Endothelial cell of hepatic sinusoid (primary cell): ENCODE measurements at regions not wholly inside any gene's neighbourhood (a gene's known extent, or its start where the extent isn't known, plus 50 kb on each side); places are given as distances from the start of the nearest gene placed in this dataset.

Experiments used
- in situ Hi-C: cut with HindIII; loops from 2 replicates; pipeline ENCODE4 v1.10.0; 2017; ENCODE audit warnings: low sequenced_read_pairs

- in situ Hi-C loops: no loop called here
Observed at GRCh38 chr1:162970021-162970420, 99.1 kb upstream of the RGS4 start.

GRCh38 chr1:162966613-162967012, 102.5 kb upstream of the RGS4 start:
- in situ Hi-C loops: no loop called here

- in situ Hi-C loops: no loop called here
Observed at GRCh38 chr1:162964901-162965300, 103.9 kb upstream of the CCDC190 start.

GRCh38 chr1:162956922-162957321, 95.9 kb upstream of the CCDC190 start:
- in situ Hi-C loops: no loop called here

GRCh38 chr1:162954824-162955223, 93.8 kb upstream of the CCDC190 start:
- in situ Hi-C loops: no loop called here

- in situ Hi-C loops: no loop called here
Observed at GRCh38 chr1:162952956-162953355, 92.0 kb upstream of the CCDC190 start.

GRCh38 chr1:162951553-162952315, 90.8 kb upstream of the CCDC190 start:
- in situ Hi-C loops: no loop called here

- in situ Hi-C loops: no loop called here
Observed at GRCh38 chr1:162950187-162950586, 89.2 kb upstream of the CCDC190 start.

GRCh38 chr1:162946701-162947100, 85.7 kb upstream of the CCDC190 start:
- in situ Hi-C loops: no loop called here

- in situ Hi-C loops: loop anchor here (5.0 kb wide), 1 partner anchor 42 kb away; no protein-coding TSS in a partner anchor
Observed at GRCh38 chr1:162944974-162945674, 84.1 kb upstream of the CCDC190 start.

GRCh38 chr1:162943622-162944021, 82.6 kb upstream of the CCDC190 start:
- in situ Hi-C loops: loop anchor here (5.0 kb wide), 1 partner anchor 44 kb away; no protein-coding TSS in a partner anchor

- in situ Hi-C loops: loop anchor here (5.0 kb wide), 1 partner anchor 44 kb away; no protein-coding TSS in a partner anchor
Observed at GRCh38 chr1:162942916-162943559, 82.1 kb upstream of the CCDC190 start.

- in situ Hi-C loops: loop anchor here (5.0 kb wide), 1 partner anchor 46 kb away; no protein-coding TSS in a partner anchor
Observed at GRCh38 chr1:162941024-162941423, 80.0 kb upstream of the CCDC190 start.

- in situ Hi-C loops: no loop called here
Observed at GRCh38 chr1:162939035-162939434, 78.1 kb upstream of the CCDC190 start.

GRCh38 chr1:162937716-162938395, 76.9 kb upstream of the CCDC190 start:
- in situ Hi-C loops: no loop called here

- in situ Hi-C loops: no loop called here
Observed at GRCh38 chr1:162930976-162931560, 70.1 kb upstream of the CCDC190 start.

GRCh38 chr1:162930532-162930931, 69.6 kb upstream of the CCDC190 start:
- in situ Hi-C loops: no loop called here

- in situ Hi-C loops: no loop called here
Observed at GRCh38 chr1:162929177-162929576, 68.2 kb upstream of the CCDC190 start.

GRCh38 chr1:162928141-162928540, 67.2 kb upstream of the CCDC190 start:
- in situ Hi-C loops: no loop called here

- in situ Hi-C loops: no loop called here
Observed at GRCh38 chr1:162927421-162927820, 66.4 kb upstream of the CCDC190 start.

- in situ Hi-C loops: no loop called here
Observed at GRCh38 chr1:162926906-162927305, 65.9 kb upstream of the CCDC190 start.
